ENCODE measurements at regions not wholly inside any gene's neighbourhood (a gene's known extent, or its start where the extent isn't known, plus 50 kb on each side); places are given as distances from the start of the nearest gene placed in this dataset.

- no peak for DNase-seq (ENCODE audit: extremely low read depth, low read depth)
These were observed 82.8 kb downstream of the INHBB start for GRCh38 chr2:120428748-120429147.

GRCh38 chr2:120429586-120430500, 83.9 kb downstream of the INHBB start:
- DNase-seq (ENCODE audit: extremely low read depth, low read depth): no peak
- no peak for TF ChIP-seq CTCF (IDR thresholded peaks at IDR 0.05; ENCODE audit: low read depth, low read length)

More at GRCh38 chr2:120428748-120429147, 82.8 kb downstream of the INHBB start:
- no peak for TF ChIP-seq CTCF (IDR thresholded peaks at IDR 0.05; ENCODE audit: low read depth, low read length)

GRCh38 chr2:120430501-120430830, 84.5 kb downstream of the INHBB start:
- DNase-seq (ENCODE audit: extremely low read depth, low read depth): no peak
- no peak for TF ChIP-seq CTCF (IDR thresholded peaks at IDR 0.05; ENCODE audit: low read depth, low read length)

GRCh38 chr2:120430957-120431356, 85.0 kb downstream of the INHBB start:
- TF ChIP-seq CTCF (IDR thresholded peaks at IDR 0.05; ENCODE audit: low read depth, low read length): no peak
- DNase-seq (ENCODE audit: extremely low read depth, low read depth): no peak

GRCh38 chr2:120431386-120432292, 85.7 kb downstream of the INHBB start:
- TF ChIP-seq CTCF (IDR thresholded peaks at IDR 0.05; ENCODE audit: low read depth, low read length): no peak
- no peak for DNase-seq (ENCODE audit: extremely low read depth, low read depth)

- no peak for TF ChIP-seq CTCF (IDR thresholded peaks at IDR 0.05; ENCODE audit: low read depth, low read length)
These were observed 86.5 kb downstream of the INHBB start for GRCh38 chr2:120432293-120432975.

More at GRCh38 chr2:120432293-120432975, 86.5 kb downstream of the INHBB start:
- no peak for DNase-seq (ENCODE audit: extremely low read depth, low read depth)

Data from AG09319 (cell line).